HCT116 (cell line): ENCODE measurements at regions not wholly inside any gene's neighbourhood (a gene's known extent, or its start where the extent isn't known, plus 50 kb on each side); places are given as distances from the start of the nearest gene placed in this dataset.
"Not testable (repeated sequence)": the region's sequence is repeated elsewhere in the genome, so short reads cannot be mapped to it uniquely, and the experiment has no call there.

Experiments used
- ATAC-seq: fragments of 200-7000 bp; cut with Tn5 transposase; 2 replicates; pipeline ENCODE4 v1.9.1; 2020; ENCODE audit warnings: mild to moderate bottlenecking, moderate library complexity
- BruUV-seq: library from RNA; stranded (reverse); fragments of 400-500 nt; replicated peaks from 2 replicates; lab custom pipeline; 2021; lab: Mats Ljungman, UMichigan
- CTCF ChIA-PET: fragments of 300-600 bp; sonication (Branson Sonifier 250); formaldehyde crosslinking; loops from one replicate; lab custom pipeline; 2021; ENCODE audit warnings: antibody characterized with exemption; lab: Charles Lee
- POLR2A ChIA-PET: fragments of 300-600, 350-600 bp; sonication (Branson Sonifier 250); formaldehyde crosslinking; loops from one replicate; lab custom pipeline; 2021; ENCODE audit warnings: antibody characterized with exemption; lab: Charles Lee
- RAD21 ChIA-PET, 2 experiments: fragments of 300-600 bp; sonication (Branson Sonifier 250); formaldehyde crosslinking; loops; one replicate each; lab custom pipeline; 2023; ENCODE audit warnings: low total read pairs in 2 of 2; ENCODE audit not compliant: uncharacterized antibody in 2 of 2, unreplicated experiment in 2 of 2, low non-redundant PET in 1 of 2; lab: Charles Lee
- DNase-seq: peaks from one replicate; pipeline ENCODE4 v3.0.0-alpha.2; 2010; ENCODE audit warnings: low read depth, low spot score
- H2AFZ ChIP-seq: fragments of 200-600 bp; shearing (Covaris generic), sonication (generic); 2 replicates; pipeline ENCODE4 v1.6.1; 2017; ENCODE audit warnings: low read depth, mixed run types, mixed read lengths, antibody characterized with exemption, low read length; ENCODE audit not compliant: poor library complexity, severe bottlenecking
- H3K27ac ChIP-seq: 2 replicates; pipeline ENCODE4 v1.5.1; 2012; ENCODE audit warnings: low read depth, low read length
- H3K27me3 ChIP-seq: fragments of 200-600 bp; sonication (generic); 2 replicates; pipeline ENCODE4 v1.6.1; 2016; ENCODE audit warnings: mixed run types, low read length, mixed read lengths; ENCODE audit not compliant: insufficient read depth
- H3K36me3 ChIP-seq, 2 experiments: fragments of 200-500 bp in 1 of 2; fragments of 200-600 bp in 1 of 2; sonication (Bioruptor generic) in 1 of 2; sonication (generic) in 1 of 2; 2 replicates each; pipeline versions ENCODE4 v1.5.1 to v1.6.1; 2014 to 2016; ENCODE audit warnings: low read length in 2 of 2, inconsistent platforms in 1 of 2, mixed read lengths in 1 of 2, mixed run types in 1 of 2; ENCODE audit not compliant: insufficient read depth in 2 of 2, control insufficient read depth in 1 of 2
- H3K4me1 ChIP-seq, 2 experiments: fragments of 200-600 bp in 1 of 2; sonication (generic) in 1 of 2; 2 replicates each; pipeline versions ENCODE4 v1.5.1 to v1.6.1; 2012 to 2017; ENCODE audit warnings: low read length in 2 of 2, inconsistent platforms in 1 of 2, mild to moderate bottlenecking in 1 of 2, mixed read lengths in 1 of 2, mixed run types in 1 of 2, moderate library complexity in 1 of 2; ENCODE audit not compliant: insufficient read depth in 2 of 2, control insufficient read depth in 1 of 2
- H3K4me2 ChIP-seq: fragments of 200-600 bp; sonication (generic); 2 replicates; pipeline ENCODE4 v1.6.1; 2017; ENCODE audit warnings: mixed run types, low read length, mixed read lengths
- H3K4me3 ChIP-seq, 2 experiments: fragments of 200-600 bp in 1 of 2; sonication (generic) in 1 of 2; replicated peaks in 1 of 2; 2 replicates each; pipeline ENCODE4 v1.5.1; 2011 to 2016; ENCODE audit warnings: low read length in 2 of 2, control low read depth in 1 of 2, low read depth in 1 of 2, mild to moderate bottlenecking in 1 of 2, mixed read lengths in 1 of 2, mixed run types in 1 of 2
- H3K79me2 ChIP-seq: fragments of 200-600 bp; sonication (generic); 2 replicates; pipeline ENCODE4 v1.6.1; 2017; ENCODE audit warnings: mild to moderate bottlenecking, mixed run types, low read length, moderate library complexity, mixed read lengths; ENCODE audit not compliant: insufficient read depth
- H3K9ac ChIP-seq: fragments of 200-600 bp; sonication (generic); 2 replicates; pipeline ENCODE4 v1.6.1; 2016; ENCODE audit warnings: low read length, mixed read lengths
- H3K9me2 ChIP-seq: fragments of 200-600 bp; sonication (generic), shearing (Covaris generic); 2 replicates; pipeline ENCODE4 v1.6.1; 2017; ENCODE audit warnings: mixed run types, mild to moderate bottlenecking, moderate library complexity; ENCODE audit not compliant: insufficient read depth
- H3K9me3 ChIP-seq, 2 experiments: fragments of 200-500 bp in 1 of 2; fragments of 200-600 bp in 1 of 2; sonication (Bioruptor generic) in 1 of 2; sonication (generic) in 1 of 2; 2 replicates each; pipeline ENCODE4 v1.6.1; 2014 to 2017; ENCODE audit warnings: low read length in 2 of 2, mixed read lengths in 2 of 2, inconsistent platforms in 1 of 2, low read depth in 1 of 2, mild to moderate bottlenecking in 1 of 2, mixed run types in 1 of 2, moderate library complexity in 1 of 2; ENCODE audit not compliant: control insufficient read depth in 1 of 2, insufficient read depth in 1 of 2
- H4K20me1 ChIP-seq: fragments of 200-600 bp; sonication (generic), shearing (Covaris generic); 2 replicates; pipeline ENCODE4 v1.6.1; 2017; ENCODE audit warnings: mixed run types, mild to moderate bottlenecking, moderate library complexity; ENCODE audit not compliant: insufficient read depth
- ATF3 ChIP-seq: IDR thresholded peaks from 2 replicates; pipeline ENCODE4 v1.6.1; 2012
- CBX3 ChIP-seq: IDR thresholded peaks from 2 replicates; pipeline ENCODE4 v1.6.1; 2012; ENCODE audit warnings: low read depth
- EGR1 ChIP-seq: IDR thresholded peaks from 2 replicates; pipeline ENCODE4 v1.6.1; 2012; ENCODE audit warnings: low read depth
- ELF1 ChIP-seq: IDR thresholded peaks from 2 replicates; pipeline ENCODE4 v1.6.1; 2012; ENCODE audit warnings: low read depth, borderline replicate concordance
- EZH2 ChIP-seq: fragments of 200-600 bp; sonication (generic); IDR thresholded peaks from 2 replicates; pipeline ENCODE4 v1.6.1; 2017; ENCODE audit warnings: antibody characterized with exemption, mixed run types
- EZH2phosphoT487 ChIP-seq: fragments of 200-600 bp; IDR thresholded peaks from 2 replicates; pipeline ENCODE4 v1.6.1; 2018; ENCODE audit warnings: antibody characterized with exemption, borderline replicate concordance
- FOSL1 ChIP-seq: IDR thresholded peaks from 2 replicates; pipeline ENCODE4 v1.6.1; 2012; ENCODE audit warnings: low read depth
- JUND ChIP-seq: IDR thresholded peaks from 2 replicates; pipeline ENCODE4 v1.6.1; 2012
- POLR2A ChIP-seq: IDR thresholded peaks from 2 replicates; pipeline ENCODE4 v1.7.0; 2011; ENCODE audit warnings: borderline replicate concordance; ENCODE audit not compliant: insufficient read depth, insufficient read length; ENCODE audit errors: extremely low read depth
- POLR2AphosphoS5 ChIP-seq: IDR thresholded peaks from 2 replicates; pipeline ENCODE4 v1.6.1; 2011; ENCODE audit warnings: mild to moderate bottlenecking, low read depth, low read length, moderate library complexity
- REST ChIP-seq: IDR thresholded peaks from 2 replicates; pipeline ENCODE4 v1.6.1; 2012; ENCODE audit warnings: low read depth
- SRF ChIP-seq: IDR thresholded peaks from 2 replicates; pipeline ENCODE4 v1.6.1; 2012; ENCODE audit warnings: low read depth
- TCF7L2 ChIP-seq: IDR thresholded peaks from 2 replicates; pipeline ENCODE4 v1.7.0; 2011; ENCODE audit warnings: borderline replicate concordance, inconsistent platforms; ENCODE audit not compliant: insufficient read depth, insufficient read length; ENCODE audit errors: extremely low read depth
- YY1 ChIP-seq: IDR thresholded peaks from 2 replicates; pipeline ENCODE4 v1.6.1; 2011; ENCODE audit warnings: low read length, low read depth, moderate library complexity, mild to moderate bottlenecking; ENCODE audit not compliant: insufficient replicate concordance; ENCODE audit errors: extremely low read depth
- ZFX ChIP-seq: fragments of 450-650 bp; IDR thresholded peaks from 2 replicates; pipeline ENCODE4 v1.6.1; 2017
- ZNF274 ChIP-seq: fragments of 200-500 bp; sonication (Bioruptor generic); IDR thresholded peaks from 2 replicates; pipeline ENCODE4 v1.6.1; 2014; ENCODE audit warnings: mild to moderate bottlenecking, low read depth, low read length, inconsistent platforms
- intact Hi-C: fragments of 100-400 bp; cut with micrococcal nuclease; formaldehyde crosslinking; loops from 2 replicates; pipeline ENCODE4 v1.10.0; 2022
- TF ChIP-seq, protein P1 (sequence below): IDR thresholded peaks from 2 replicates; pipeline ENCODE4 v1.6.1; 2011; ENCODE audit warnings: mild to moderate bottlenecking, low read length, moderate library complexity; ENCODE audit not compliant: insufficient replicate concordance; ENCODE audit errors: extremely low read depth

DNA sequence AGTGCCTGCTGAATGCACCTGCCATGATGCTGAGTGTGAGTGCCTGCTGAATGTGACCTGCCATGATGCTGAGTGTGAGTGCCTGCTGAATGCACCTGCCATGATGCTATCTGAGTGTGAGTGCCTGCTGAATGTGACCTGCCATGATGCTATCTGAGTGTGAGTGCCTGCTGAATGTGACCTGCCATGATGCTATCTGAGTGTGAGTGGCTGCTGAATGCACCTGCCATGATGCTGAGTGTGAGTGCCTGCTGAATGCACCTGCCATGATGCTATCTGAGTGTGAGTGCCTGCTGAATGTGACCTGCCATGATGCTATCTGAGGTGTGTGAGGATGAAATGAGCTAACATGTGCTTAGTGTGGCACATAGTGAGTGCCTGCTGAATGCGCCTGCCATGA lies 98.7 kb upstream of the SULF2 start:
- H3K9ac ChIP-seq, intact Hi-C loops, H3K4me1 ChIP-seq, H3K4me3 ChIP-seq, H3K4me2 ChIP-seq, ATAC-seq, H3K9me3 ChIP-seq, RAD21 ChIA-PET, H3K79me2 ChIP-seq, DNase-seq, CTCF ChIA-PET, H3K9me2 ChIP-seq, BruUV-seq, H3K36me3 ChIP-seq, H2AFZ ChIP-seq, H3K27ac ChIP-seq, H4K20me1 ChIP-seq, POLR2A ChIA-PET: not testable (repeated sequence)
- peaks cover 11% of the 10 kb centered on the region; the same call in 1 of the 2 replicates for H3K27me3 ChIP-seq

- ChIA-PET CTCF (no interaction called here), RAD21 (no interaction called here), POLR2A (no interaction called here)
- Histone ChIP-seq H3K4me3 (no peak overlapping the region), H3K4me1 (peaks cover 0 to 3% of the 10 kb centered on the region in 2 experiments; a peak in 1 of 4 replicates), H3K36me3 (no peaks in the 10 kb centered on the region), H3K9me3 (no peaks in the 10 kb centered on the region), H3K9me2 (no peaks in the 10 kb centered on the region), H3K27me3 (peaks cover 10% of the 10 kb centered on the region; the same call in 1 of the 2 replicates), H3K27ac (no peak overlapping the region), H3K79me2 (no peaks in the 10 kb centered on the region), H3K4me2 (no peak overlapping the region), H4K20me1 (no peaks in the 10 kb centered on the region), H3K9ac (no peak overlapping the region), H2AFZ (no peak overlapping the region)
- DNase-seq (no peak), ATAC-seq (no peak)
- no TSS peak for BruUV-seq
- intact Hi-C loops, result no loop called here
- TF ChIP-seq FOSL1, result no peak
- TF ChIP-seq POLR2AphosphoS5, result no peak
- no peak for TF ChIP-seq YY1
- no peak for TF ChIP-seq ZFX
- TF ChIP-seq TCF7L2, result no peak
- no peak for TF ChIP-seq JUND
- TF ChIP-seq EZH2, result no peak
- TF ChIP-seq EGR1, result no peak
- no peak for TF ChIP-seq POLR2A
- no peak for TF ChIP-seq ELF1
- TF ChIP-seq ZNF274, result no peak
- TF ChIP-seq, protein P1, sequence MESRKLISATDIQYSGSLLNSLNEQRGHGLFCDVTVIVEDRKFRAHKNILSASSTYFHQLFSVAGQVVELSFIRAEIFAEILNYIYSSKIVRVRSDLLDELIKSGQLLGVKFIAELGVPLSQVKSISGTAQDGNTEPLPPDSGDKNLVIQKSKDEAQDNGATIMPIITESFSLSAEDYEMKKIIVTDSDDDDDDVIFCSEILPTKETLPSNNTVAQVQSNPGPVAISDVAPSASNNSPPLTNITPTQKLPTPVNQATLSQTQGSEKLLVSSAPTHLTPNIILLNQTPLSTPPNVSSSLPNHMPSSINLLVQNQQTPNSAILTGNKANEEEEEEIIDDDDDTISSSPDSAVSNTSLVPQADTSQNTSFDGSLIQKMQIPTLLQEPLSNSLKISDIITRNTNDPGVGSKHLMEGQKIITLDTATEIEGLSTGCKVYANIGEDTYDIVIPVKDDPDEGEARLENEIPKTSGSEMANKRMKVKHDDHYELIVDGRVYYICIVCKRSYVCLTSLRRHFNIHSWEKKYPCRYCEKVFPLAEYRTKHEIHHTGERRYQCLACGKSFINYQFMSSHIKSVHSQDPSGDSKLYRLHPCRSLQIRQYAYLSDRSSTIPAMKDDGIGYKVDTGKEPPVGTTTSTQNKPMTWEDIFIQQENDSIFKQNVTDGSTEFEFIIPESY, result no peak
- no peak for TF ChIP-seq CBX3
- no peak for TF ChIP-seq EZH2phosphoT487
- TF ChIP-seq ATF3, result no peak
- TF ChIP-seq SRF, result no peak
- TF ChIP-seq REST, result no peak
Observed at GRCh38 chr20:47883186-47883585, 97.9 kb upstream of the SULF2 start.
